H1 (cell line): ENCODE measurements at regions not wholly inside any gene's neighbourhood (a gene's known extent, or its start where the extent isn't known, plus 50 kb on each side); places are given as distances from the start of the nearest gene placed in this dataset.

Experiments
- CTBP2 ChIP-seq: IDR thresholded peaks from 2 replicates; pipeline ENCODE4 v1.7.0; 2011; ENCODE audit warnings: borderline replicate concordance, mild to moderate bottlenecking, moderate library complexity, mixed read lengths, low read length; ENCODE audit not compliant: insufficient read depth, insufficient read length
- POLR2AphosphoS5 ChIP-seq: IDR thresholded peaks from 2 replicates; pipeline ENCODE4 v1.6.1; 2011; ENCODE audit warnings: low read depth, low read length
- RAD21 ChIP-seq, 2 experiments: IDR thresholded peaks in 1 of 2; conservative IDR thresholded peaks in 1 of 2; 2 replicates each; pipeline ENCODE4 v1.6.1; 2011; ENCODE audit warnings: low read depth in 2 of 2, low read length in 2 of 2, improper control_type of control experiment in 1 of 2, inconsistent platforms in 1 of 2, mild to moderate bottlenecking in 1 of 2, moderate library complexity in 1 of 2
- RFX5 ChIP-seq: IDR thresholded peaks from 2 replicates; pipeline ENCODE4 v1.6.1; 2011; ENCODE audit warnings: low read depth, low read length, improper control_type of control experiment, borderline replicate concordance
- TAF1 ChIP-seq: IDR thresholded peaks from 2 replicates; pipeline ENCODE4 v1.6.1; 2011; ENCODE audit warnings: mild to moderate bottlenecking, low read depth, low read length
- TAF7 ChIP-seq: optimal IDR thresholded peaks from 2 replicates; pipeline ENCODE3; 2011; ENCODE audit warnings: low read depth, mild to moderate bottlenecking, inconsistent platforms, low read length, moderate library complexity, borderline replicate concordance
- TF ChIP-seq, protein P1 (sequence below), 3 experiments: IDR thresholded peaks; 1 replicate in 2 of 3; 2 replicates in 1 of 3; pipeline versions ENCODE4 v1.5.1 to v1.6.1; 2011; ENCODE audit warnings: low read length in 3 of 3, mild to moderate bottlenecking in 3 of 3, inconsistent platforms in 2 of 3, low read depth in 1 of 3, moderate library complexity in 1 of 3; ENCODE audit not compliant: insufficient read depth in 1 of 3; ENCODE audit errors: control extremely low read depth in 1 of 3

DNA sequence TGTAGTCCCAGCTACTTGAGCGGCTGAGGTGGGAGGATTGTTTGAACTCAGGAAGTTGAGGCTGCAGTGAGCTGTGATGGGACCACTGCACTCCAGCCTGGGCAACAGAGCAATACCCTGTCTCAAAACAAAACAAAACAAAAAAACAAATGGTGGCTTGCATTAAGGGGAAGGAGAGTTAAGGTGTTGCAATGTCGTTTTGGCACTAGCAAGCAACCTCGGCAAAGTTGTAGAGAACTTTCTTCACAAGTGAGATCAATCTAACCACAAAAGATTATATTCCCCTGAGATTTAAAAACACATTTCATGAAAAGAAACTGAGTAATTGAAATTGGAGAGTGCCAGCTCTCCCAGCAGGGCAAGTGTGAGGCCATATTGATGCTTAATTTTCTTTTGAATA lies 153.7 kb downstream of the KLF5 start (continued):
- TF ChIP-seq CTBP2 (no peak), POLR2AphosphoS5 (no peak), TAF1 (no peak), TAF7 (no peak), RFX5 (no peak), RAD21 (IDR thresholded peaks at IDR 0.05 in 1 of 2, conservative IDR thresholded peaks at IDR 0.05 in 1 of 2; ENCODE audit: low read depth in 2 of 2, low read length in 2 of 2) (no peak)
- TF ChIP-seq, protein P1, sequence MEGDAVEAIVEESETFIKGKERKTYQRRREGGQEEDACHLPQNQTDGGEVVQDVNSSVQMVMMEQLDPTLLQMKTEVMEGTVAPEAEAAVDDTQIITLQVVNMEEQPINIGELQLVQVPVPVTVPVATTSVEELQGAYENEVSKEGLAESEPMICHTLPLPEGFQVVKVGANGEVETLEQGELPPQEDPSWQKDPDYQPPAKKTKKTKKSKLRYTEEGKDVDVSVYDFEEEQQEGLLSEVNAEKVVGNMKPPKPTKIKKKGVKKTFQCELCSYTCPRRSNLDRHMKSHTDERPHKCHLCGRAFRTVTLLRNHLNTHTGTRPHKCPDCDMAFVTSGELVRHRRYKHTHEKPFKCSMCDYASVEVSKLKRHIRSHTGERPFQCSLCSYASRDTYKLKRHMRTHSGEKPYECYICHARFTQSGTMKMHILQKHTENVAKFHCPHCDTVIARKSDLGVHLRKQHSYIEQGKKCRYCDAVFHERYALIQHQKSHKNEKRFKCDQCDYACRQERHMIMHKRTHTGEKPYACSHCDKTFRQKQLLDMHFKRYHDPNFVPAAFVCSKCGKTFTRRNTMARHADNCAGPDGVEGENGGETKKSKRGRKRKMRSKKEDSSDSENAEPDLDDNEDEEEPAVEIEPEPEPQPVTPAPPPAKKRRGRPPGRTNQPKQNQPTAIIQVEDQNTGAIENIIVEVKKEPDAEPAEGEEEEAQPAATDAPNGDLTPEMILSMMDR (IDR thresholded peaks at IDR 0.05; ENCODE audit: control extremely low read depth in 1 of 3, insufficient read depth in 1 of 3, low read depth in 1 of 3, low read length in 3 of 3), result no peak
